HepG2 (cell line): ENCODE measurements at regions not wholly inside any gene's neighbourhood (a gene's known extent, or its start where the extent isn't known, plus 50 kb on each side); places are given as distances from the start of the nearest gene placed in this dataset.

Source experiments
- PPARG ChIP-seq: conservative IDR thresholded peaks from 2 replicates; pipeline ENCODE4 v1.6.1; 2016; ENCODE audit warnings: missing biosample characterization, missing genetic modification reagents
- ZNF589 ChIP-seq: sonication (generic); formaldehyde crosslinking; conservative IDR thresholded peaks from 2 replicates; pipeline ENCODE4 v1.8.0; 2022; ENCODE audit warnings: mild to moderate bottlenecking, moderate library complexity, missing genetic modification reagents
- TF ChIP-seq, protein P1 (sequence below): sonication (generic); formaldehyde crosslinking; IDR thresholded peaks from 2 replicates; pipeline ENCODE4 v1.5.0; 2020; ENCODE audit warnings: missing genetic modification reagents, mild to moderate bottlenecking, borderline replicate concordance
- TF ChIP-seq, protein P2 (sequence below): sonication (generic); formaldehyde crosslinking; conservative IDR thresholded peaks from 2 replicates; pipeline ENCODE4 v1.4.0; 2020; ENCODE audit warnings: missing genetic modification reagents

DNA sequence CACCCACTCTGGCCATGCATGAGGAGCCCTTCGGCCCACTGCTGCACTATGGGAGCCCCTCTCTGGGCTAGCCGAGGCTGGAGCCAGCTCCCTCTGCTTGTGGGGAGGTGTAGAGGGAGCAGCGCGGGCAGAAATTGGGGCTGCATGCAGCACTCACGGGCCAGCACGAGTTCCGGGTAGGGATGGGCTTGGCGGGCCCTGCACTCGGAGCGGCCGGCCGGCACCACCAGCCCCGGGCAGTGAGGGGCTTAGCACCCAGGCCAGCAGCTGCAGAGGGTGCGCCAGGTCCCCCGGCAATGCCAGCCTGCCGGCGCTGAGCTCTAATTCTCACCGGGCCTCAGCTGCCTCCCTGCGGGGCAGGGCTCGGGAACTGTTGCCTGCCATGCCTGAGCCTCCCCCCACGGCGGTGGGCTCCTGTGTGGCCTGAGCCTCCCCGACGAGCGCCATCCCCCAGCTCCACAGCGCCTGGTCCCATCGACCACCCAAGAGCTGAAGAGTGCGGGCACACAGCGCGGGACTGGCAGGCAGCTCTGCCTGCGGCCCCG is 209.0 kb downstream of the LTN1 start:
- TF ChIP-seq, protein P1, sequence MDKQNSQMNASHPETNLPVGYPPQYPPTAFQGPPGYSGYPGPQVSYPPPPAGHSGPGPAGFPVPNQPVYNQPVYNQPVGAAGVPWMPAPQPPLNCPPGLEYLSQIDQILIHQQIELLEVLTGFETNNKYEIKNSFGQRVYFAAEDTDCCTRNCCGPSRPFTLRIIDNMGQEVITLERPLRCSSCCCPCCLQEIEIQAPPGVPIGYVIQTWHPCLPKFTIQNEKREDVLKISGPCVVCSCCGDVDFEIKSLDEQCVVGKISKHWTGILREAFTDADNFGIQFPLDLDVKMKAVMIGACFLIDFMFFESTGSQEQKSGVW (CRISPR knock-in tag): no peak
- no peak for TF ChIP-seq ZNF589 (CRISPR knock-in tag)
- TF ChIP-seq PPARG (CRISPR knock-in tag): no peak
- TF ChIP-seq, protein P2, sequence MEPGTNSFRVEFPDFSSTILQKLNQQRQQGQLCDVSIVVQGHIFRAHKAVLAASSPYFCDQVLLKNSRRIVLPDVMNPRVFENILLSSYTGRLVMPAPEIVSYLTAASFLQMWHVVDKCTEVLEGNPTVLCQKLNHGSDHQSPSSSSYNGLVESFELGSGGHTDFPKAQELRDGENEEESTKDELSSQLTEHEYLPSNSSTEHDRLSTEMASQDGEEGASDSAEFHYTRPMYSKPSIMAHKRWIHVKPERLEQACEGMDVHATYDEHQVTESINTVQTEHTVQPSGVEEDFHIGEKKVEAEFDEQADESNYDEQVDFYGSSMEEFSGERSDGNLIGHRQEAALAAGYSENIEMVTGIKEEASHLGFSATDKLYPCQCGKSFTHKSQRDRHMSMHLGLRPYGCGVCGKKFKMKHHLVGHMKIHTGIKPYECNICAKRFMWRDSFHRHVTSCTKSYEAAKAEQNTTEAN (CRISPR knock-in tag): no peak
